NCI-H1105 treated with DMSO at 0.1 percent for 48 hours (cell line): ENCODE measurements at regions not wholly inside any gene's neighbourhood (a gene's known extent, or its start where the extent isn't known, plus 50 kb on each side); places are given as distances from the start of the nearest gene placed in this dataset.

Source experiments
- DNase-seq: peaks from one replicate; lab custom pipeline; 2025; lab: John Stamatoyannopoulos, UW

- DNase-seq, result no peak
Measured at GRCh38 chr9:22288661-22289060, 158.0 kb upstream of the DMRTA1 start.

DNA sequence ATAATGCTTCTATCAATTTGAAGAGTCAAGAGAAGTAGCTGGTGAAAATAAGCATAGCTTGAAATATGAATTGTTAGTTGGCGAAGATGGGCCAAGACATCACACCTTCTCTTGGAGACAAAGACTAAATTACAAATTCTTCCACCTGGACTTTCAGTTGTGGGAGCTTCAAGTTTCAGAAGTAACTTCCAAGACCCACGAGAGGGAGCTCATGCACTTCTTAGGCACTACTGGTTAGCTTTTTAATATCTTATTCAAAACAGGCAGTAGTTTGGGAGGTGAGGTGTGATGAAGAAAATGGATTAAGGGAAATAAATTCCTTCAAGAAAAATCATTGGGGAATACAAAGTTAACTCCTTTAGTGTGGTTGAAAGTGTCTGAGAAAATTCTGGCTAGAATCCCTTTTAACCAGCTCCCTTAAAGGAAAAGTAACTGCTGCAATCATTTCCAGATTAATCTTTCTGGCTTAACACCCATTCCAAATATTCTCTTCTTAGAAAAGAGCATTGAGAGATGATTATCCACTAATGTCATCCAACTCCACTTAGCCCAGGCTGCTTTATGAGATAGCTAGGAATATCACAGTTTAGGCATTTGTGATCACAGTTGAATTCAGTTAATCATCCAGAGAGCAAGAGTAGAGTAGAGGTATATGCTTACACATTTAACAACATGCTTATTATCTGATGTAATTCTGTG is 139.5 kb upstream of the DMRTA1 start:
- DNase-seq, result peak; percentile 54

DNA sequence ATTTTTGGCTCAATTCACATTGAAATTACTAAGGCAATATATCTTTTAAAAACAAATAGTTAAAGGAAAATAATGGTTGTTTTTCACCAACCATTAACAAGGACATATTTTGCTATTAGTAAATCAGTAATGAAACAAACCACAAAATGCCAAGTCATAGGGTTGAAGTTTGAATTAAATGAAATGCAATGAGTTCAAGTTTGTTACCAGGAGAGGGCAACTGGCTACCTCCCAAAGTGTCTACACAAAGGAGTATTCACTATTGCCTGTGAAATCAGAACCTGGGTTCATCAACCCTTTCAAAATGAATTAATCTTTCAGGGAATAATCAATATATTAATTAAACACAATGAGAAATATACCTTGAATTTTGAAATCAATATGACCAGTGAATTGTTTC is 138.4 kb upstream of the DMRTA1 start:
- DNase-seq, result no peak

DNA sequence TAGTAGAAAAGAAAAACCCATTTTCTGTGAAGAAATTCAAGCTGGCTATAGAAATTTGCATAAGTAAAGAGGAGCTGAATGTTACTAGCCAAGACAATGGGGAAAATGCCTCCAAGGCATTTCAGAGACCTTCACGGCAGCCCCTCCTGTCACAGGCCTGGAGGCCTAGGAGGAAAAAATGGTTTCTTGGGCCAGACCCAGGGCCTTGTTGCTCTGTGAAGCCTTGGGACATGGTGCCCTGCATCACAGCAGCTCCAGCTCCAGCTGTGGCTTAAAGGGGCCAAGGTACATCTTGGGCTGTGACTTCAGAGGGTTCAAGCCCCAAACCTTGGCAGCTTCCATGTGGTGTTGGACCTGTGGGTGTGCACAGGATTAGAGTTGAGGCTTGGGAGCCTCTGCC is 130.0 kb upstream of the DMRTA1 start:
- DNase-seq, result no peak

DNA sequence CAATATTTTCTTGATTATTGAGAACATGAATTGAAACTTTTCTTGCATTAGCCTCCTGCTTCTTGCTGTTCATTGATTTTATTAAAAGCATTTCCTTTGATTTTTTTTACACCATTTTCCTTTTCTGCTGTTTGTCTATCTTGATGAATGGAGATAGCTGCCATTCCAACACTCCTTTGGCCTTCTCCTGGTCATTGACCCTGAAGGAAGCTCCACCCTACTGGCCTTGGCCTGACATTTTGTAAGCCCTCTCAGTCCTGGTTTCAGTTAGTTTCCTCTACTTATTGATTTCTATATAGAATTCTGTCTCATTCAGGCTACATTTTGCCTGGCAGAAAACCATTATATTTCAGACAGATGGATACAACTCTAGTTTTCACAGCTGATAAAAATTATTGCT is 115.1 kb upstream of the DMRTA1 start:
- DNase-seq, result no peak

GRCh38 chr9:22332202-22332601 is 114.4 kb upstream of the DMRTA1 start:
- no peak for DNase-seq

- no peak for DNase-seq
Measured at GRCh38 chr9:22337261-22337660, 109.4 kb upstream of the DMRTA1 start.

DNA sequence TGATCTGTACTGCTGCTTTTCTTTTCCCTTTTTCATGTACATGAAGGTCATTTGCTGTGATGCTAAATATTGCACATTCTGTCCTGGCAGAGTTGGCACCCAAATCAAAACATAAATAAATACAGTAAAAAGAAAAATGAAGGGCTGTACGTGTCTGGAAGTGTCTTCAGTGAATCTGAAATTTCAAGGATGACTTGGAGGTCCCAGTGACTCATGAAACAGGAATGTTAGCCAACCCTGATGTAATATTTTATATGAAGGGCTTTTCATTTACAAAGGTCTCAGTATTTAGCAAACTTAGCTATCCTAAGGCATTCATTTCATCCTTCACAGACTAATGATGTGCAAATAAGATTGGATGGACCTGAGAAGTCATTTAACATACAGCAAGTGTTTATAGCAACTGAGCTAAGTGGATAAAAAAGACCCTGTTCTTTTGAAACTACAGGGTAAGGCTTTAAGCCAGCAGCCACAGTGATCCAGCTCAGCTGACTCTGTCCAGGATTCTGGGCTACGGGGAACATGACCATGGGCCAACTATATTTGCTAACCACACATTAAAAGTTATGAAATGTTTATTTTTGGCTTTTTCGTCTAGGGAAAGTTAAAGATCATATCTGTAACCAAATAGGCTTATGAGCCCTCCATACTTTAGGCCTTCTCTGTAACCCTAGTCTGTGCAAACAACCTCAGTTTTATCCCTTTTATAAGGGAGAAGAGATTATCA is 104.0 kb upstream of the DMRTA1 start:
- DNase-seq, result no peak

- DNase-seq, result no peak
Measured at GRCh38 chr9:22343218-22343611, 103.4 kb upstream of the DMRTA1 start.

- DNase-seq, result no peak
Measured at GRCh38 chr9:22354699-22355384, 91.8 kb upstream of the DMRTA1 start.

DNA sequence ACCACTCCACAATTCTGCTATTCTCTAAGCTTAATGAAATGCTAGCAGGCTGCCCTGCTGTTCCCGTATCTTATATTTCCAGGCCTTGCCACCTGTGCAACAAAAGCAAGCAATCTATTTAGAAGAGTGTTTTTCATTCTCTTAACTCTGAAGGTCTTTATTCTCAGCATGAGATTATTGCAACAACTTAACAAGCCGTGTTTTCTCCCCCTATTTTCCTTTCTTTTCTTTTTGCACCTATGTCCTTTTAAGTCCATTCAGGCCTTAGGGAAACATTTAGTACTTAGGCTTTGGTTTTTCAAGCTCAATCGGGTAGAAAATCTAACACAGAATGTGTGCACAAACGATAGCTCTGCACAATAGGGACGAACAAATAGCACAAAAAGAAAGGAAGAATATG is 89.6 kb upstream of the DMRTA1 start:
- DNase-seq, result no peak

GRCh38 chr9:22363421-22363887 is 83.2 kb upstream of the DMRTA1 start:
- no peak for DNase-seq

- no peak for DNase-seq
Measured at GRCh38 chr9:22373636-22374035, 73.0 kb upstream of the DMRTA1 start.

DNA sequence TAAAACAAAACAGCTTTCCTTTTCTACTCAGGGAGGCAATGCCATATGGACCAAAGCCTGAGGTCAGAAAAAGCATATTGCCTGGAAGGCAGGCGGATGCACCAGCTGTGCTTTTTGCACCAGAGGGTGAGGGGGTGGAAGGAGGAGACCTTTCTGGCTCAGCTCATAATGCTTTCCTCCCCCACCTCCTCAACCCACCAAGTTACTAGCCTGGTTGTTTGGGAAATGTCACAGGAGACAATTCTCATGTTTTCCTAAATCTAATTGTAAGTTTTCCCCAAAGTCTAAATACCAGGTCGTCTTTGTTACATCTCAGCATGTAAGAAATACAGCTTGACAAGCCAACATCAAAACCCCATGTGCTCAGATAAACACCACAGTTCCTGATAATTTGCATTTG is 72.6 kb upstream of the DMRTA1 start:
- no peak for DNase-seq

GRCh38 chr9:22379272-22379671 is 67.4 kb upstream of the DMRTA1 start:
- peak; percentile 81 for DNase-seq

GRCh38 chr9:22381170-22381569 is 65.5 kb upstream of the DMRTA1 start:
- no peak for DNase-seq

DNA sequence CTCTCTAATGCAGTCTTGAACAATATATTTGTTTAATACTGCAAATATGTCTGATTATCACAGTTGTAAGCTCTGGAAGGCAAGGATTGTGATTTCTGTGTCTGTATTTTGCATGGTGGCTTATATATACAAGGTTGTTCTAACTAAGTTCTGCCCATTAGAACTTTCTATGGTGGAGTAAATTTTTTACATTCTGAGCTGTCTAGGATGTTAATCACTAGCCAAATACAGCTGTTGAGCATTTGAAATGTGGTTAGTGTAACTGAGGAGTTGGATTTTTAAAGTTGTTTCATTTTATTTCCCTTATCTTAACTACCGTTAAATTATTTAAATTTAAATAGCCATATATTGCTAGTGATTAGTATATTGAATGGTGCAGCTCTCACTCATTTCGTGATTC is 64.3 kb upstream of the DMRTA1 start:
- no peak for DNase-seq

- no peak for DNase-seq
Measured at GRCh38 chr9:22383718-22384117, 62.9 kb upstream of the DMRTA1 start.

DNA sequence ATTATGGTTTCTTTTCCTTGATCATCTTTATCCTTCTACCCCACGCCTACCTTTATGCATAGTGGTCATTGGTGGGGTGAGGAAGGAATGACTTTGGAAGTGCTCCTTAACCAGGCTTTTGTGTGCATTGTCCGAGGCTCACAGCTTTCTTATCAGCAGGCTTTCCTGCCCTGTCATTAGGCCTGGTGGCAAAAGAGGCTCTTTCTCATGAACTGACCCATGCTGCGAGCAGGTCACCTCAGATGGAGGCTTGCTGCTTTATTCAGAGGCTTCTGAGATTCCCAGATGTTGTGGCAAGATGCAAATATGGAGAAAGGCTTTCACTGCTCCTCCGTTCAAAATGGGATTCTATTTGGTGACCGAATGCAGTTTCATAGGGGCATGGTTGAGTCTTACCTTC is 57.4 kb upstream of the DMRTA1 start:
- DNase-seq, result no peak

DNA sequence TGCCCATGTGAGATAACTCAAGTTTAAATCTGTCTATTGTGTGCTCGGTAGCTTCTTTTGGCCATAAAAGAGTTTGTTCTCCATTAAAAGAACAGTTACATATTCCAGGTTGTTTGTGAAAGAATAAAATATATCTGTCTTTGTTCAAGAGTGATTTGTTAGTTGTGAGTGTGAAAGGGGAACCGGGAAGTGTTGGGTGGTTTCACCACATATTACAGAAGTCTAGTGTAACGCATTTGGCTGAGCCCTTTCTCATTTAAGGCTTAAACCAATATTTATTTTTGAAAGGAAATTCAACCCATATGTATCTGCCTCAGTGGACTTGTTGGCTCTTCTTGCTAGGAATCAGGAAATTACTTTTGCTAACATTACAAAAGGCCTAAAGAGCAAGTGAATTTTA is 54.1 kb upstream of the DMRTA1 start:
- no peak for DNase-seq

DNA sequence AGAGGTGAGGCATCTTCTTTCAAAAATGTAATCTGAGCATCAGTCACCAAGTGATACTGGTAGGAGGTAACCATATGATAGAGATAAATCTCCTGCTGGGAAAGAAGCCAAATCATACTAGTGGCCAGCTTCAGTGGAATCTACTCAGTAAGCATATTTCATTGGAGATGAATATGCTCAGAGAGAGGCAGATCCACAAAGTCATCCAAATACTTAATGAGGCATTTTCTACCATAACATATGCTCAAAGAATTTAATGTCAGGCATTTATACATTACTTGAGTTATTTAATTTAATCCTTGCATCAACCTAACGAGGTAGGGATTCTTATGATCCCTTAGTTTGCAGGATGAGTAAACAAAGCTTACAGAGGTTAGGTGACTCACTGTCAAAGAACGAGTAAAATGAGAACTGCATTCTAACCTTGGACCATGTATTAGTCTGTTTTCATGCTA is 50.9 kb upstream of the DMRTA1 start:
- DNase-seq, result no peak
